ENCODE measurements at regions not wholly inside any gene's neighbourhood (a gene's known extent, or its start where the extent isn't known, plus 50 kb on each side); places are given as distances from the start of the nearest gene placed in this dataset.
"Not testable (repeated sequence)": the region's sequence is repeated elsewhere in the genome, so short reads cannot be mapped to it uniquely, and the experiment has no call there.

DNA sequence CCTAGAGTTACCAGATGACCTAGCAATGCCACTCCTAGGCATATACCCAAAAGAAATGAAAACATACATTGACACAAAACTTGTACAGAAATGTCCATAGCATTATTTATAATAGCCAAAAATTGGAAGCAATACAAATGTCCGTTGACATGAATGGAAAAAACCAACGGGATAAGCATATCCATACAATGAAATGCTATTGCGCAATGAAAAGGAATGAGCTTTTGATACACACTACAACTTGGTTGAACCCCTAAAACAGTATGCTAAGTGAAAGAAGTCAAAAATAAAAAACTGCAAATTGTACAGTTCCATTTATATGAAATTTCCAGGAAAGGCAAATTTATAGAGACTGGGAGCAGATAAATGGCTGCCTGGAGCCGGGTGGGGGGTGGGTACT, 90.6 kb upstream of the G2E3 start:
- Histone ChIP-seq H2AFZ (no peak overlapping the region), H3K27me3 (ENCODE audit: control insufficient read depth, insufficient read depth, low read length) (no peaks in the 10 kb centered on the region), H3K4me2 (ENCODE audit: low read length) (no peak overlapping the region), H3K9ac (no peak overlapping the region), H3K79me2 (no peaks in the 10 kb centered on the region), H3K4me3 (ENCODE audit: low read depth, low read length) (no peak overlapping the region), H3K27ac (no peak overlapping the region), H3K9me3 (ENCODE audit: control insufficient read depth, low read length) (no peaks in the 10 kb centered on the region), H3K36me3 (ENCODE audit: control insufficient read depth, insufficient read depth, low read length) (no peaks in the 10 kb centered on the region), H3K4me1 (no peaks in the 10 kb centered on the region)
- TF ChIP-seq, protein P1, sequence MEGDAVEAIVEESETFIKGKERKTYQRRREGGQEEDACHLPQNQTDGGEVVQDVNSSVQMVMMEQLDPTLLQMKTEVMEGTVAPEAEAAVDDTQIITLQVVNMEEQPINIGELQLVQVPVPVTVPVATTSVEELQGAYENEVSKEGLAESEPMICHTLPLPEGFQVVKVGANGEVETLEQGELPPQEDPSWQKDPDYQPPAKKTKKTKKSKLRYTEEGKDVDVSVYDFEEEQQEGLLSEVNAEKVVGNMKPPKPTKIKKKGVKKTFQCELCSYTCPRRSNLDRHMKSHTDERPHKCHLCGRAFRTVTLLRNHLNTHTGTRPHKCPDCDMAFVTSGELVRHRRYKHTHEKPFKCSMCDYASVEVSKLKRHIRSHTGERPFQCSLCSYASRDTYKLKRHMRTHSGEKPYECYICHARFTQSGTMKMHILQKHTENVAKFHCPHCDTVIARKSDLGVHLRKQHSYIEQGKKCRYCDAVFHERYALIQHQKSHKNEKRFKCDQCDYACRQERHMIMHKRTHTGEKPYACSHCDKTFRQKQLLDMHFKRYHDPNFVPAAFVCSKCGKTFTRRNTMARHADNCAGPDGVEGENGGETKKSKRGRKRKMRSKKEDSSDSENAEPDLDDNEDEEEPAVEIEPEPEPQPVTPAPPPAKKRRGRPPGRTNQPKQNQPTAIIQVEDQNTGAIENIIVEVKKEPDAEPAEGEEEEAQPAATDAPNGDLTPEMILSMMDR (IDR thresholded peaks at IDR 0.05), result no peak

DNA sequence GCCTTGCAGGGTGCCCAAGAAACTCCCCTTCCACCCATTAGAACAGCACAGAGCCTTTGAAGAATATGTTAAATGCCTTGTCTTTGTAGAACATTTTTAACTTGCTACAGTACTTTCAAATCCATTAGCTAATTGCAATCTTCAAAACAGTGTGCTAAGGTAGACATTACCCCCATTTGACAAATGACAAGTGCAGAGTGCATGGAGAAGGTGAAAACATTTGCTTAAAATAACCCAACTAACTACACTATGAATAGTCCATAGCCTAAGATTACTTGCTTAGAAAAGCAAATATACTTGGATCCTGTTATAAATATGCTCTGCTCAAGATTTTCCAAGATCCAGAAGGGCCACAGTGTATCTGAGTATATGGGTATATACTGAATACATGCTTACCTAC, 87.0 kb upstream of the G2E3 start:
- H3K9ac ChIP-seq, result no peak overlapping the region

DNA sequence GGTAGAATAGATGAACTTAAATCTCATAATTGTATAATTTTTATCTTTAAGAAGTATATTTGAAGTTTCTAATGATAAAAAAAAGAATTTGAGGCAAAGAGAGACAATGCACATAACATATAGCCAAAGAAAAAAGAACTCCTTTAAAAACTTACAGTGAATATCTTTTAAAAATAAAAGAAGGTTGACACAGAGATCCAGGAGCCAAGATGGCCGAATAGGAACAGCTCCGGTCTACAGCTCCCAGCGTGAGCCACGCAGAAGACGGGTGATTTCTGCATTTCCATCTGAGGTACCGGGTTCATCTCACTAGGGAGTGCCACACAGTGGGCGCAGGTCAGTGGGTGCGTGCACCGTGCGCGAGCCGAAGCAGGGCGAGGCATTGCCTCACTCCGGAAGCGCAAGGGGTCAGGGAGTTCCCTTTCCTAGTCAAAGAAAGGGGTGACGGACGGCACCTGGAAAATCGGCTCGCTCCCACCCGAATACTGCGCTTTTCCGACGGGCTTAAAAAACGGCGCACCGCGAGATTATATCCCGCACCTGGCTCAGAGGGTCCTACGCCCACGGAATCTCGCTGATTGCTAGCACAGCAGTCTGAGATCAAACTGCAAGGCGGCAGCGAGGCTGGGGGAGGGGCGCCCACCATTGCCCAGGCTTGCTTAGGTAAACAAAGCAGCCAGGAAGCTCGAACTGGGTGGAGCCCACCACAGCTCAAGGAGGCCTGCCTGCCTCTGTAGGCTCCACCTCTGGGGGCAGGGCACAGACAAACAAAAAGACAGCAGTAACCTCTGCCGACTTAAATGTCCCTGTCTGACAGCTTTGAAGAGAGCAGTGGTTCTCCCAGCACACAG, 84.9 kb upstream of the G2E3 start:
- not testable (repeated sequence) for H3K4me1 ChIP-seq; H3K27ac ChIP-seq; H3K36me3 ChIP-seq (ENCODE audit: control insufficient read depth, insufficient read depth, low read length); H3K79me2 ChIP-seq; H3K9me3 ChIP-seq (ENCODE audit: control insufficient read depth, low read length); H3K4me2 ChIP-seq (ENCODE audit: low read length); H3K4me3 ChIP-seq (ENCODE audit: low read depth, low read length); H2AFZ ChIP-seq; H3K9ac ChIP-seq; H3K27me3 ChIP-seq (ENCODE audit: control insufficient read depth, insufficient read depth, low read length)

More for the DNA sequence above, 87.0 kb upstream of the G2E3 start:
- Histone ChIP-seq H3K4me3 (ENCODE audit: low read depth, low read length) (no peak overlapping the region), H3K9me3 (ENCODE audit: control insufficient read depth, low read length) (no peaks in the 10 kb centered on the region), H2AFZ (no peak overlapping the region), H3K4me2 (ENCODE audit: low read length) (no peak overlapping the region), H3K27me3 (ENCODE audit: control insufficient read depth, insufficient read depth, low read length) (no peaks in the 10 kb centered on the region), H3K4me1 (no peaks in the 10 kb centered on the region), H3K27ac (no peak overlapping the region), H3K36me3 (ENCODE audit: control insufficient read depth, insufficient read depth, low read length) (no peaks in the 10 kb centered on the region), H3K79me2 (no peaks in the 10 kb centered on the region)
- TF ChIP-seq, protein P1 (IDR thresholded peaks at IDR 0.05), result no peak

DNA sequence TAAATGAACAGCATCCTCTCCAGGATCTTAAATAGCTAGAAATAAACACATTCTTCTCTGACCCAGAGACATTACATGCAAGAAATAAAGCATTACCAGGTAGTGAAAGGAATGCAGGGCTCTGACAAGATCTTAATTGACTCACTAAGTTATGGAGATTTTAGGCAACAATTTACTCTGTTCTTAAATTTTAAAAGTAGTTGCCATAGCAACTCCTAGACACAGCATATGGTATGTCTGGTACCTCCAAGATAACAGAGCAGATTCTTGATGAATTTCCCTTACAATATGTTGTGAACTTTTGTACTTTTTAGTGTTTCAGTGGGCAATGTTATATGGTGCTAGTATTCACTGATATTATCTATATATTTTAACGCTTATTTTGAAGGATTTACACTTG, 76.7 kb upstream of the G2E3 start:
- H3K27me3 ChIP-seq (ENCODE audit: control insufficient read depth, insufficient read depth, low read length), result no peaks in the 10 kb centered on the region
- no peaks in the 10 kb centered on the region for H3K4me1 ChIP-seq
- no peak overlapping the region for H3K27ac ChIP-seq
- no peak overlapping the region for H3K9ac ChIP-seq
- H3K4me2 ChIP-seq (ENCODE audit: low read length), result no peak overlapping the region
- H3K79me2 ChIP-seq, result no peaks in the 10 kb centered on the region
- TF ChIP-seq, protein P1 (IDR thresholded peaks at IDR 0.05), result no peak
- H3K4me3 ChIP-seq (ENCODE audit: low read depth, low read length), result no peak overlapping the region
- no peaks in the 10 kb centered on the region for H3K36me3 ChIP-seq (ENCODE audit: control insufficient read depth, insufficient read depth, low read length)
- H3K9me3 ChIP-seq (ENCODE audit: control insufficient read depth, low read length), result no peaks in the 10 kb centered on the region
- no peak overlapping the region for H2AFZ ChIP-seq

DNA sequence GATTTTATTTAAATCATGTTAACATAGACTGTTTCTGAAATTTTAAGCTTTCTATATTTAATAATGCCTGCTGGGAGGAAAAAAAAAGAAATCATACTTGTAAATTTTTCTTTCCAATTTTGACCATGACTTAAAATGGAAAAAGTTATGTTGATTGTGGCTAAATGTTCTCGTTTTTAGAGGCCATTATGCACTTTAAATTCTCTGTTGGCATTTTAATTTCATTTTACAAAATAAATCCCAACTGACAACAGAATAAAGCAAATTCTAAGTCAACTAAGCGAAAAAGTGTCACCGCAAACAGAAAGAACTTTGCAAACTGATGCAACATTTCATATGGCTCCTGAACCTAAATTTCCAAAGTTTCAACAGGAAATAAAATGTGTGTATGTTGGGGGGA, 74.8 kb upstream of the G2E3 start:
- TF ChIP-seq, protein P1 (IDR thresholded peaks at IDR 0.05), result no peak
- H2AFZ ChIP-seq, result no peak overlapping the region
- no peak overlapping the region for H3K4me3 ChIP-seq (ENCODE audit: low read depth, low read length)
- no peaks in the 10 kb centered on the region for H3K9me3 ChIP-seq (ENCODE audit: control insufficient read depth, low read length)
- no peaks in the 10 kb centered on the region for H3K4me1 ChIP-seq
- H3K4me2 ChIP-seq (ENCODE audit: low read length), result no peak overlapping the region
- H3K27me3 ChIP-seq (ENCODE audit: control insufficient read depth, insufficient read depth, low read length), result no peaks in the 10 kb centered on the region
- no peaks in the 10 kb centered on the region for H3K36me3 ChIP-seq (ENCODE audit: control insufficient read depth, insufficient read depth, low read length)
- H3K79me2 ChIP-seq, result no peaks in the 10 kb centered on the region
- no peak overlapping the region for H3K27ac ChIP-seq
- no peak overlapping the region for H3K9ac ChIP-seq
